OCI-LY1 (cell line): ENCODE measurements at regions not wholly inside any gene's neighbourhood (a gene's known extent, or its start where the extent isn't known, plus 50 kb on each side); places are given as distances from the start of the nearest gene placed in this dataset.

Experiments used
- CTCF ChIP-seq: fragments of 200-600 bp; sonication (generic), shearing (Covaris generic); IDR thresholded peaks from 2 replicates; pipeline ENCODE4 v1.5.1; 2017; ENCODE audit warnings: mild to moderate bottlenecking, antibody characterized with exemption, low read length, moderate library complexity, mixed read lengths
- EZH2 ChIP-seq: fragments of 200-600 bp; sonication (generic), shearing (Covaris generic); IDR thresholded peaks from 2 replicates; pipeline ENCODE4 v1.8.0; 2017; ENCODE audit warnings: borderline replicate concordance, mixed run types, mild to moderate bottlenecking, antibody characterized with exemption, low read length, moderate library complexity, mixed read lengths

GRCh38 chr1:220451532-220451931 is 76.4 kb upstream of the MARK1 start:
- TF ChIP-seq CTCF, result no peak
- TF ChIP-seq EZH2, result no peak
